SJCRH30 (cell line): ENCODE measurements at regions not wholly inside any gene's neighbourhood (a gene's known extent, or its start where the extent isn't known, plus 50 kb on each side); places are given as distances from the start of the nearest gene placed in this dataset.
"Not testable (repeated sequence)": the region's sequence is repeated elsewhere in the genome, so short reads cannot be mapped to it uniquely, and the experiment has no call there.

Experiments
- DNase-seq, 2 experiments: peaks; one replicate each; pipeline ENCODE4 v3.0.0-alpha.2; 2015 to 2020
- H3K27ac ChIP-seq: fragments of 250-450 bp; sonication (Bioruptor Pico); 2 replicates; pipeline ENCODE4 v1.5.1; 2020; ENCODE audit warnings: mild to moderate bottlenecking, moderate library complexity
- H3K27me3 ChIP-seq: fragments of 250-450 bp; sonication (Bioruptor Pico); 2 replicates; pipeline ENCODE4 v1.5.1; 2020; ENCODE audit warnings: mild to moderate bottlenecking, moderate library complexity
- H3K36me3 ChIP-seq: fragments of 250-450 bp; sonication (Bioruptor Pico); 2 replicates; pipeline ENCODE4 v1.5.1; 2020; ENCODE audit warnings: mild to moderate bottlenecking, moderate library complexity
- H3K4me1 ChIP-seq: fragments of 250-450 bp; sonication (Bioruptor Pico); 2 replicates; pipeline ENCODE4 v1.5.1; 2020; ENCODE audit warnings: mild to moderate bottlenecking, moderate library complexity
- H3K4me3 ChIP-seq: fragments of 250-450 bp; sonication (Bioruptor Pico); 2 replicates; pipeline ENCODE4 v1.5.1; 2020; ENCODE audit warnings: mild to moderate bottlenecking, moderate library complexity
- H3K9me3 ChIP-seq: fragments of 250-450 bp; sonication (Bioruptor Pico); replicated peaks from 2 replicates; pipeline ENCODE4 v1.5.1; 2020; ENCODE audit warnings: mild to moderate bottlenecking, moderate library complexity

GRCh38 chr1:219704331-219704730 lies 91.4 kb upstream of the ZC3H11B start:
- not testable (repeated sequence) for H3K9me3 ChIP-seq, H3K27me3 ChIP-seq, H3K27ac ChIP-seq, H3K4me1 ChIP-seq, H3K4me3 ChIP-seq, H3K36me3 ChIP-seq, DNase-seq

- Histone ChIP-seq H3K4me1 (peaks cover 7% of the 10 kb centered on the region; the same call in 1 of the 2 replicates), H3K4me3 (no peak overlapping the region), H3K36me3 (no peaks in the 10 kb centered on the region), H3K9me3 (no peaks in the 10 kb centered on the region; the same call in 1 of the 2 replicates), H3K27ac (no peak overlapping the region), H3K27me3 (no peaks in the 10 kb centered on the region)
- DNase-seq, result no peak
These were observed 90.4 kb upstream of the ZC3H11B start for GRCh38 chr1:219703368-219703639.

- Histone ChIP-seq H3K27me3 (no peaks in the 10 kb centered on the region), H3K9me3 (no peaks in the 10 kb centered on the region), H3K27ac (no peak overlapping the region), H3K36me3 (no peaks in the 10 kb centered on the region), H3K4me1 (peaks cover 7% of the 10 kb centered on the region; the same call in 1 of the 2 replicates), H3K4me3 (no peak overlapping the region)
- no peak for DNase-seq
These were observed 88.6 kb upstream of the ZC3H11B start for GRCh38 chr1:219701476-219701875.

DNA sequence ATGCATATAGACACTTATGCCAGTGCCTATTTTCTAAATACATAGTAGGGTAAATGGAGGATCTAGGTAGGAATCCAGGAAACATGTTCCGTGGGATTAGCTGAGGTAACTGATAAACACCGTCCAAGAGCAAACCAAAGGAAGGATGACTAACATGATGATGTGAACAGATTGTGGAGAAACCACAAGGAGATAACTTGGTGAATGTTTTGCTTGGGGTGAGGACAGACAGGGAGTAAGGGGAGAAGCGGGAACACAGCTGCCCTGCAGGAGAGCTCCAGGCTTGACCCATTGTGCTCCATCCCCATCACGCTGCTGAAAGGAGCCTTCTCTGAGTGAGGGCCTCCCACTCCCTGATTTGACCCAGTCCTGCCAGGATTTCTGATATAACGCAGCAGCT lies 87.0 kb upstream of the ZC3H11B start:
- Histone ChIP-seq H3K4me3 (no peak overlapping the region), H3K27me3 (no peaks in the 10 kb centered on the region), H3K36me3 (no peaks in the 10 kb centered on the region), H3K4me1 (peaks cover 7% of the 10 kb centered on the region; the same call in 1 of the 2 replicates), H3K9me3 (no peaks in the 10 kb centered on the region), H3K27ac (no peak overlapping the region)
- DNase-seq, result peak; percentile 54 to 61

DNA sequence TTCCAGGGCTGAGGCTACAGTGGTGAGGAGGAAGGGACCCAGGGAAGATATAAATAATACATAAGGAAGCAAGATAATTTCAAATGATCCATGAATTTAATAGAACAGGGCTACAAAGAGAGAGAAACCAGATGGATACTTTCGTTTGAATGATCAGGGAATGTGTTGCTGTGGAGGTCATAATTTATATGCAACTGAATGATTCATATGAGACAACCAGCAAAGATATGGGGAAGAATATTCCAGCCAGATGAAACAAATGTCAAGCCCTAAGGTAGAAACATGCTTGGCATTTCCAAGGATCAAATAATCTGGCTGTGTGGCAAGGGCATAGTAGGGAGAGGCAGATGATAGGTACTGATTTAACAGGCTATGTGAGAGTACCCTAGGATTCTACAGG lies 84.8 kb upstream of the ZC3H11B start:
- DNase-seq, result no peak
- no peaks in the 10 kb centered on the region for H3K36me3 ChIP-seq
- no peak overlapping the region for H3K4me3 ChIP-seq
- H3K4me1 ChIP-seq, result peaks cover 7% of the 10 kb centered on the region; the same call in 1 of the 2 replicates
- H3K9me3 ChIP-seq, result no peaks in the 10 kb centered on the region
- no peaks in the 10 kb centered on the region for H3K27me3 ChIP-seq
- H3K27ac ChIP-seq, result no peak overlapping the region

DNA sequence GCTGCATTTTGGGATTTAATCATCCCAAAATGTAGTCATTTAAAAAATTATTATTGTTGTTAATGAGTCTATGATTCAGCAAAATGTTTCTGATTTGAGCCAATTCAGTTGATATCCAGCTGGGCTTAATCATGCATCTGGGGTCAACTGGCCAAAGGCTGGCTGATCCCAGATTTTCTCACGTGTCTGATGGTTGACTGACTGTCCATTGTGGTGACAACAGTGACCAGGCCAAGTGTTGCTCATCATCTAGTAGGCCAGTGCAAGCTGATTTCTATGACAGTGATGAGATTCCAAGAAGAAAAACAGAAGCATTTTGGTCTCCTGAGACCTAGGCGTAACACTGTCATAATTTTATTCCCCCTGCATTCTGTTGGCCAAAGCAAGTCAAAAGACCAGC lies 80.1 kb upstream of the ZC3H11B start:
- H3K36me3 ChIP-seq, result no peaks in the 10 kb centered on the region
- H3K4me1 ChIP-seq, result peaks cover 10% of the 10 kb centered on the region
- no peak for DNase-seq
- no peak overlapping the region for H3K4me3 ChIP-seq
- H3K27ac ChIP-seq, result no peak overlapping the region
- no peaks in the 10 kb centered on the region for H3K9me3 ChIP-seq
- H3K27me3 ChIP-seq, result no peaks in the 10 kb centered on the region

- Histone ChIP-seq H3K4me1 (peaks cover 10% of the 10 kb centered on the region), H3K36me3 (no peaks in the 10 kb centered on the region), H3K27ac (no peak overlapping the region), H3K4me3 (no peak overlapping the region), H3K9me3 (no peaks in the 10 kb centered on the region), H3K27me3 (no peaks in the 10 kb centered on the region)
- no peak for DNase-seq
These were observed 76.9 kb upstream of the ZC3H11B start for GRCh38 chr1:219689774-219690173.

- no peaks in the 10 kb centered on the region for H3K9me3 ChIP-seq
- H3K4me3 ChIP-seq, result no peak overlapping the region
- H3K4me1 ChIP-seq, result peaks cover 10% of the 10 kb centered on the region
- DNase-seq, result no peak
- H3K27me3 ChIP-seq, result no peaks in the 10 kb centered on the region
- no peaks in the 10 kb centered on the region for H3K36me3 ChIP-seq
- H3K27ac ChIP-seq, result no peak overlapping the region
These were observed 74.9 kb upstream of the ZC3H11B start for GRCh38 chr1:219687779-219688178.

GRCh38 chr1:219686171-219686570 lies 73.3 kb upstream of the ZC3H11B start:
- Histone ChIP-seq H3K27me3 (no peaks in the 10 kb centered on the region), H3K4me3 (no peak overlapping the region), H3K27ac (no peak overlapping the region), H3K36me3 (no peaks in the 10 kb centered on the region), H3K4me1 (peaks cover 5% of the 10 kb centered on the region), H3K9me3 (no peaks in the 10 kb centered on the region)
- DNase-seq, result no peak

DNA sequence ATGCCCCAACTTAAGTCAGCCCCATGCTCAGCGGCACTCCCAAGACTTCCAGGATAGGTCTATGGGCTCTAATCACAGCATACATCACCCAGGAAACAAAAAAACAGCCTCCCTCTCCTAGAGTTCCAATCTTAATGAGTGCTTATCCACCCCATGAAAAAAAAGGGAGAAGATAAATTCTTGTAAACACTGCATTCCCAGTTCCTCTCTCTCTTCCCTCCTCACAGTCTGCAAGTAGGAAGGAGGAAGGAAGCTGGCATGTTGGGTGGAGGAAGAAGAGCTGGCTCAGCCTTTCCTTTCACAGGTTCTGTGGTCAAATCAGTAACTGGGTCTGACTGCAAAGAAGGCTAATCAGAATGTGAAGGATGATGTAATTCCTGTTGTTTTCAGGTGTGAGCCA lies 69.9 kb upstream of the ZC3H11B start:
- H3K36me3 ChIP-seq, result no peaks in the 10 kb centered on the region
- no peaks in the 10 kb centered on the region for H3K27me3 ChIP-seq
- H3K4me3 ChIP-seq, result no peak overlapping the region
- no peaks in the 10 kb centered on the region for H3K9me3 ChIP-seq
- no peaks in the 10 kb centered on the region; the same call in 1 of the 2 replicates for H3K4me1 ChIP-seq
- DNase-seq, result no peak
- H3K27ac ChIP-seq, result no peak overlapping the region

GRCh38 chr1:219681876-219682275 lies 69.0 kb upstream of the ZC3H11B start:
- H3K4me1 ChIP-seq, result no peaks in the 10 kb centered on the region; the same call in 1 of the 2 replicates
- no peaks in the 10 kb centered on the region for H3K27me3 ChIP-seq
- H3K36me3 ChIP-seq, result no peaks in the 10 kb centered on the region
- no peak for DNase-seq
- H3K9me3 ChIP-seq, result no peaks in the 10 kb centered on the region
- H3K27ac ChIP-seq, result no peak overlapping the region
- H3K4me3 ChIP-seq, result no peak overlapping the region

DNA sequence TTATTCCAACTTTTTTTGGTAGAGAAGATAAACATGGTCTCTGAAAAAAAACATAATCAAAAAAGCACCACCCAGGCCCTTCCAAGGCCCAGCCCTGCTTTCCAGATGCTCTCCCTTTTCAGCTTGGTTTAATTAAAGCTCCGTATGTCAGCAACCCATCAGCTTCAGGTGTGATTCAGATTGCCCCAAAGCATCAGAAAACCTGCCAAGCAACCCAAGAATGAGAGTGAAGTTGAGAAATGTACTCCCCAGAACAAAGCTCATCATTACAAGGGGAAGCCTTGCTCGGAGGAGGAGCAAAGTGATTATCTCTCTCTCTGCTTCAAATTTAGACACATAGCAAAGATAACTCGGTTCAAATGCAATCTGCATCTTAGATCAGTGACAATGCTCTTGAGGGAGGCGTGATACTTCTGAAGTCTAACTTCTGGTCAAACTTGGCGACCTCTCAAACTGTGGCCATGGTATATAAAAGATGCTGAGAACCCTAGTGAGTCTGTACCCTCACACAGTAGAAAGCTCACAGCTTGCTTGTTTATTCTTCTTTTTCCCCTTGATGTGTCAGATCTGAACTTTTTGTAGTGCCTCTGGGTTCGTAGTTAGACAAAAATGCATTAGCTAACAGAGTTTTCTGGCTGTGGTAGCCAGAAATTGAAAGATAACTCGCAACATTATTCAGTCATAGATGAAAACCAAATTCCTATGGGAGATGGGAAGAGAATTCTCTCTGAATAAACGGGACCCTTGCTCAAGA lies 63.3 kb upstream of the ZC3H11B start:
- Histone ChIP-seq H3K9me3 (no peaks in the 10 kb centered on the region), H3K4me3 (no peak overlapping the region)
- DNase-seq, result no peak

GRCh38 chr1:219670426-219671149 lies 57.7 kb upstream of the ZC3H11B start:
- no peak for DNase-seq
- Histone ChIP-seq H3K36me3 (no peaks in the 10 kb centered on the region), H3K27me3 (no peaks in the 10 kb centered on the region), H3K27ac (no peak overlapping the region), H3K4me3 (no peak overlapping the region), H3K9me3 (no peaks in the 10 kb centered on the region), H3K4me1 (no peaks in the 10 kb centered on the region)

More for the DNA sequence above, 63.3 kb upstream of the ZC3H11B start:
- Histone ChIP-seq H3K4me1 (no peaks in the 10 kb centered on the region), H3K27me3 (no peaks in the 10 kb centered on the region), H3K36me3 (no peaks in the 10 kb centered on the region), H3K27ac (no peak overlapping the region)

- no peak overlapping the region for H3K27ac ChIP-seq
- no peak for DNase-seq
- no peaks in the 10 kb centered on the region for H3K27me3 ChIP-seq
- H3K4me1 ChIP-seq, result no peaks in the 10 kb centered on the region
- no peaks in the 10 kb centered on the region for H3K9me3 ChIP-seq
- no peak overlapping the region for H3K4me3 ChIP-seq
- H3K36me3 ChIP-seq, result no peaks in the 10 kb centered on the region
These were observed 56.7 kb upstream of the ZC3H11B start for GRCh38 chr1:219669556-219669955.

DNA sequence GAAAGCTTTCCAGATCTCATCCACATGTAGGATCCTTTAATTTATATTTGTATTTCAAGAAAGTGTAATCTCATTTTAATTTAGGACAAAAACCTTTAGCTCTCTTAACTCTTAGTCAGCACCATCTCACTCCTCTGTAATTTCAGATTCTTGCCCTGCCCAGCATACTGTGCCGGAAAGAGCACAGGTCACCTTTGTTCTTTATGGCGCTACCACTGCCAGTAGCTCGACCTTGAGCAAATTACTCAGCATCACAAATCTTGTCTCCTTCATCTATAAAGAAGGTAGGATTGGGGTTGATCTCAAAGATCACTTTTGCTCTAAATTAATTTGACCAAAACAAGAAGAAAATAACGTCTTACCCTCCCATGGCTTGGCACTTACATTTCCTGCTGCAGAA lies 56.1 kb upstream of the ZC3H11B start:
- Histone ChIP-seq H3K27me3 (no peaks in the 10 kb centered on the region), H3K4me1 (no peaks in the 10 kb centered on the region), H3K4me3 (no peak overlapping the region), H3K9me3 (no peaks in the 10 kb centered on the region), H3K27ac (no peak overlapping the region), H3K36me3 (no peaks in the 10 kb centered on the region)
- DNase-seq, result no peak

DNA sequence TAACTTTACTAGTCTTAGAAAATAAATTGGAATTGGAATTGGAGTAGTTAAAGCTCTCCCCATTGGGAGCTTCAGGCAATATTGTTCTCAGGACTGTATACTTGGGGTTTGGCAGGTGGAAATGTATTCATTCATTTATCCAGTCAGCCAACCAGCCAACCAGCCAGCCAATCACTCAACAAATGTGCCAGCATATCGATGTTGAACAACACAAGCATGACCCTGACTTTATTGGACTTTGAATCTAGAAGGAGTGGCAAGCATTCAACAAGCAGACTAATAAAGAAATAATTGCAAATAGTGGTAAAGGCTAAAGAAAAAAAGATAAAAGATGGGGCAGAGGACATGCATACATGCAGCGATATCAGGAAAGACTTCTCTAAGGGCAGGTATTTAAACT lies 55.5 kb upstream of the ZC3H11B start:
- Histone ChIP-seq H3K4me1 (no peaks in the 10 kb centered on the region), H3K4me3 (no peak overlapping the region), H3K27me3 (no peaks in the 10 kb centered on the region), H3K36me3 (no peaks in the 10 kb centered on the region), H3K27ac (no peak overlapping the region), H3K9me3 (no peaks in the 10 kb centered on the region)
- DNase-seq, result no peak
